Brain microvascular endothelial cell (primary cell): ENCODE measurements at regions not wholly inside any gene's neighbourhood (a gene's known extent, or its start where the extent isn't known, plus 50 kb on each side); places are given as distances from the start of the nearest gene placed in this dataset.

Experiments
- DNase-seq: peaks from one replicate; pipeline ENCODE4 v3.0.0-alpha.2; 2020
- H3K27ac ChIP-seq: fragments of 250-450 bp; sonication (Bioruptor Pico); 2 replicates; pipeline ENCODE4 v1.5.1; 2020; ENCODE audit warnings: mild to moderate bottlenecking, moderate library complexity
- H3K27me3 ChIP-seq: fragments of 250-450 bp; sonication (Bioruptor Pico); replicated peaks from 2 replicates; pipeline ENCODE4 v1.5.1; 2020; ENCODE audit warnings: mild to moderate bottlenecking
- H3K36me3 ChIP-seq: fragments of 250-450 bp; sonication (Bioruptor Pico); replicated peaks from 2 replicates; pipeline ENCODE4 v1.5.1; 2020; ENCODE audit warnings: mild to moderate bottlenecking
- H3K4me3 ChIP-seq: 2 replicates; pipeline ENCODE4 v1.5.1; 2011; ENCODE audit warnings: low read depth, mild to moderate bottlenecking, control low read depth, low read length, moderate library complexity
- CTCF ChIP-seq: IDR thresholded peaks from 2 replicates; pipeline ENCODE4 v1.5.1; 2011; ENCODE audit warnings: low read depth, mild to moderate bottlenecking, moderate library complexity, low read length, control low read depth, inconsistent platforms; ENCODE audit errors: missing control alignments
- in situ Hi-C: cut with HindIII; loops from 2 replicates; pipeline ENCODE4 v1.10.0; 2017; ENCODE audit warnings: low sequenced_read_pairs, low pct_ligation_motif_present

- no peak overlapping the region for H3K4me3 ChIP-seq
- no peaks in the 10 kb centered on the region for H3K27me3 ChIP-seq
- in situ Hi-C loops: no loop called here
- DNase-seq: no peak
- no peak for TF ChIP-seq CTCF
- no peak overlapping the region for H3K27ac ChIP-seq
- H3K36me3 ChIP-seq: no peaks in the 10 kb centered on the region
Observed at GRCh38 chr1:104100115-104100514, 350.4 kb downstream of the AMY1C start.

- in situ Hi-C loops: no loop called here
- no peaks in the 10 kb centered on the region for H3K36me3 ChIP-seq
- no peak for DNase-seq
- H3K27ac ChIP-seq: no peak overlapping the region
- H3K27me3 ChIP-seq: no peaks in the 10 kb centered on the region
- no peak for TF ChIP-seq CTCF
- H3K4me3 ChIP-seq: no peak overlapping the region
Observed at GRCh38 chr1:104105465-104105864, 355.8 kb downstream of the AMY1C start.

- Histone ChIP-seq H3K4me3 (no peak overlapping the region), H3K27me3 (no peaks in the 10 kb centered on the region), H3K27ac (no peak overlapping the region), H3K36me3 (no peaks in the 10 kb centered on the region)
- no peak for TF ChIP-seq CTCF
- in situ Hi-C loops: no loop called here
- DNase-seq: no peak
Observed at GRCh38 chr1:104120525-104120924, 370.8 kb downstream of the AMY1C start.

- in situ Hi-C loops: no loop called here
Observed at GRCh38 chr1:104121271-104121670, 371.6 kb downstream of the AMY1C start.

GRCh38 chr1:104125266-104125665 is 375.6 kb downstream of the AMY1C start:
- Histone ChIP-seq H3K4me3 (no peak overlapping the region), H3K36me3 (no peaks in the 10 kb centered on the region), H3K27me3 (no peaks in the 10 kb centered on the region), H3K27ac (no peak overlapping the region)
- in situ Hi-C loops: no loop called here
- no peak for TF ChIP-seq CTCF
- no peak for DNase-seq

More at GRCh38 chr1:104121271-104121670, 371.6 kb downstream of the AMY1C start:
- Histone ChIP-seq H3K27ac (no peak overlapping the region), H3K27me3 (no peaks in the 10 kb centered on the region), H3K4me3 (no peak overlapping the region), H3K36me3 (no peaks in the 10 kb centered on the region)
- TF ChIP-seq CTCF: no peak
- DNase-seq: no peak

GRCh38 chr1:104125970-104126369 is 376.3 kb downstream of the AMY1C start:
- Histone ChIP-seq H3K4me3 (no peak overlapping the region), H3K36me3 (no peaks in the 10 kb centered on the region), H3K27me3 (no peaks in the 10 kb centered on the region), H3K27ac (no peak overlapping the region)
- in situ Hi-C loops: no loop called here
- DNase-seq: no peak
- no peak for TF ChIP-seq CTCF
